Body of pancreas (tissue), 4 donors: ENCODE measurements at regions not wholly inside any gene's neighbourhood (a gene's known extent, or its start where the extent isn't known, plus 50 kb on each side); places are given as distances from the start of the nearest gene placed in this dataset.
A peak's percentile ranks its signal among the peaks of the same experiment; 100 is the strongest.

ENCODE experiments used
- ATAC-seq: fragments of 150-250 bp; one replicate; pipeline ENCODE4 v1.9.1; 2016
- DNase-seq, 4 donors: peaks; one replicate each; pipeline ENCODE4 v3.0.0-alpha.2; 2019
- H3K27ac ChIP-seq, 4 donors: fragments of 200-600 bp; sonication (generic); 1 replicate in 3 of 4; 2 replicates in 1 of 4; pipeline versions ENCODE4 v1.5.1 to v1.6.1; 2016 to 2019; ENCODE audit warnings: mild to moderate bottlenecking in 1 of 4, mixed read lengths in 1 of 4, moderate library complexity in 1 of 4
- H3K27me3 ChIP-seq, 2 donors: fragments of 200-600 bp; sonication (generic); one replicate each; pipeline ENCODE4 v1.6.0; 2016; ENCODE audit warnings: mild to moderate bottlenecking in 1 of 2
- H3K36me3 ChIP-seq, 2 donors: fragments of 200-600 bp; sonication (generic); replicated peaks in 1 of 2; 2 replicates each; pipeline ENCODE4 v1.5.1; 2016; ENCODE audit warnings: low read depth in 2 of 2; ENCODE audit not compliant: insufficient read depth in 1 of 2
- H3K4me1 ChIP-seq: fragments of 200-600 bp; sonication (generic); one replicate; pipeline ENCODE4 v1.6.0; 2016
- H3K4me3 ChIP-seq, 2 donors: fragments of 200-600 bp; sonication (generic); 1 replicate in 1 of 2; 2 replicates in 1 of 2; pipeline ENCODE4 v1.5.1; 2016 to 2019
- H3K9me3 ChIP-seq, 3 donors: fragments of 200-600 bp; sonication (generic); 1 replicate in 2 of 3; 2 replicates in 1 of 3; pipeline ENCODE4 v1.5.1; 2016
- POLR2A ChIP-seq, 3 donors: fragments of 450-650 bp; IDR thresholded peaks; one replicate each; pipeline ENCODE4 v1.6.1; 2016; ENCODE audit warnings: antibody characterized with exemption in 3 of 3, mild to moderate bottlenecking in 2 of 3
- WGBS, 2 donors: methylation state at CpG; one replicate each; pipeline ENCODE4 v1.1.5; 2017; 5-methylcytosine and 5-hydroxymethylcytosine counted together
- intact Hi-C: fragments of 100-400 bp; cut with DNase I; formaldehyde crosslinking; loops from one replicate; pipeline ENCODE4 v1.15.1; 2023
- TF ChIP-seq, protein P1 (sequence below), 7 experiments: fragments of 450-650 bp in 4 of 7; fragments of 200-600 bp in 3 of 7; sonication (generic) in 3 of 7; IDR thresholded peaks; one replicate each; pipeline ENCODE4 v1.5.1; 2016 to 2019; ENCODE audit warnings: antibody characterized with exemption in 7 of 7

DNA sequence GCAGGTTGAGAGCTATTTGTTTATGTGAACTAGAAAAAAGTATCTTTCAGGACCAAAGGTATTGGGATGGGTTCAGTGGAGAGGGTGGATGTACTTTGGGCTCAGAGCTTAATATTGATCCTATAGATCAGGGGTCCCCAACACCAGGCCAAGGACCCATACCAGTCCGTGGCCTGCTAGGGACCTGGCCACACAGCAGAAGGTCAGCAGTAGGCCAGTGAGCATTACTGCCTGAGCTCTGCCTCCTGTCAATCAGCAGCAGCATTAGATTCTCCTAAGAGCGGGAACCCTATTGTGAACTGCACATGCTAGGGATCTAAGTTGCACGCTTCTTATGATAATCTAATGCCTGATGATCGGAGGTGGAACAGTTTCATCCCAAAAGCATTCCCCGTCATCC is 115.8 kb upstream of the WDR11 start:
- no peak for TF ChIP-seq POLR2A (IDR thresholded peaks at IDR 0.05)
- TF ChIP-seq, protein P1, sequence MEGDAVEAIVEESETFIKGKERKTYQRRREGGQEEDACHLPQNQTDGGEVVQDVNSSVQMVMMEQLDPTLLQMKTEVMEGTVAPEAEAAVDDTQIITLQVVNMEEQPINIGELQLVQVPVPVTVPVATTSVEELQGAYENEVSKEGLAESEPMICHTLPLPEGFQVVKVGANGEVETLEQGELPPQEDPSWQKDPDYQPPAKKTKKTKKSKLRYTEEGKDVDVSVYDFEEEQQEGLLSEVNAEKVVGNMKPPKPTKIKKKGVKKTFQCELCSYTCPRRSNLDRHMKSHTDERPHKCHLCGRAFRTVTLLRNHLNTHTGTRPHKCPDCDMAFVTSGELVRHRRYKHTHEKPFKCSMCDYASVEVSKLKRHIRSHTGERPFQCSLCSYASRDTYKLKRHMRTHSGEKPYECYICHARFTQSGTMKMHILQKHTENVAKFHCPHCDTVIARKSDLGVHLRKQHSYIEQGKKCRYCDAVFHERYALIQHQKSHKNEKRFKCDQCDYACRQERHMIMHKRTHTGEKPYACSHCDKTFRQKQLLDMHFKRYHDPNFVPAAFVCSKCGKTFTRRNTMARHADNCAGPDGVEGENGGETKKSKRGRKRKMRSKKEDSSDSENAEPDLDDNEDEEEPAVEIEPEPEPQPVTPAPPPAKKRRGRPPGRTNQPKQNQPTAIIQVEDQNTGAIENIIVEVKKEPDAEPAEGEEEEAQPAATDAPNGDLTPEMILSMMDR (IDR thresholded peaks at IDR 0.05), result no peak
- Histone ChIP-seq H3K4me3 (no peak overlapping the region), H3K27ac (no peak overlapping the region), H3K27me3 (no peaks in the 10 kb centered on the region), H3K9me3 (no peaks in the 10 kb centered on the region), H3K36me3 (no peaks in the 10 kb centered on the region), H3K4me1 (no peaks in the 10 kb centered on the region)
- 60 to 61% methylated on average over 4 to 5 of the region's 5 CpGs for WGBS, 2 donors
- intact Hi-C loops, result loop anchor here (5.0 kb wide), 1 partner anchor 313 kb away; no protein-coding TSS in a partner anchor
- DNase-seq, result no peak
- no peak for ATAC-seq

DNA sequence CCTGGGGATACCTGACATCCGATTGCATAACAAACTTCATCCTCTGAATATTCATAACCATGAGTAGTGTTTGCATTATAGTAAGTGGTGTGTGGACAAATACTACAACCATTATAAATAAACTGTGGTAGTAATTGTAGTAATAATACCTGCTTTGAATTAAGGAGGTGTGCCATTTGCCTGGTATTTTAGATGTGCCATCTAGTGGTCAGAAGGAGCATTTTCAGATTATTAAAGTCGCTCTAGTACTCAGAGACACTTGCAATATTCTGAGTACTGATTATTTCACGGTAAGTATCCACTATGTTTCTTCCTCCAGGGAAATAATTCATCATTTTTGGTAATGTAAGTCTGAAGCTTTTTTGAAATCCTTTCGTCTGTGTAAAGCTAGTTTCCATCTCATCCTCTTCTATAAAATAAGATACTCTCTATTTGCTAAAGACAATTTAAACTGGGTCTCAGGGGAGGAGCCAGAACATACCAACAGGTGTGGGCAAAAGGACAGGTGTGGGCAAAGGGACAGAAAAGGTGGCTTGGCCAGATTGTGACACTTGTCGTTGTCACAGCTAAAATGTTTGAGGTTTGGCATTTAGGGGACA is 115.3 kb upstream of the WDR11 start:
- Histone ChIP-seq H3K9me3 (no peaks in the 10 kb centered on the region), H3K36me3 (no peaks in the 10 kb centered on the region), H3K27ac (no peak overlapping the region), H3K27me3 (no peaks in the 10 kb centered on the region), H3K4me3 (no peak overlapping the region), H3K4me1 (no peaks in the 10 kb centered on the region)
- TF ChIP-seq, protein P1 (IDR thresholded peaks at IDR 0.05), result peak; percentile 50 to 78 (median 65)
- TF ChIP-seq POLR2A (IDR thresholded peaks at IDR 0.05), result no peak
- 28 to 32% methylated on average over 5 of the region's 5 CpGs for WGBS, 2 donors
- no peak for DNase-seq
- ATAC-seq, result peak; percentile 42
- intact Hi-C loops, result loop anchor here (5.0 kb wide), 1 partner anchor 314 kb away; no protein-coding TSS in a partner anchor

DNA sequence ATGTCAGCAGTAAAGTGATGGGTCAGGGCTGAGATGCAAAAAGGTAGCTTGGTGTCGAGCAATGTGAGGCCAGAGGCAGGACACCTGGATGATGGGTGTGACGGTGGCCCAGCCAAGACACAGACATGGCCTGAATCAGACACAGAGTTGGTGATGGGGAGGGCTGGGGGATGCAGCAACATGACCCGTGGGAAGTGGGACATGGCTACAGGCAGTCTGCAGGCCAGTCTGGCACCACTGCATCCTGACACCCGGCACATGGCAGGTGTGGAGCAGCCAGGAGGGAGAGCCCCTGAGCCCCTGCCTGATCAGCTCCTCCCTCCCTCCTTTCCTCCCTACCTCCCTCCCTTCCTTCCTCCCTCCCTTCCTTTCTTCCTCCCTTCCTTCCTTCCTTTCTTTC is 114.8 kb upstream of the WDR11 start:
- H3K27me3 ChIP-seq, result no peaks in the 10 kb centered on the region
- no peak for TF ChIP-seq POLR2A (IDR thresholded peaks at IDR 0.05)
- TF ChIP-seq, protein P1 (IDR thresholded peaks at IDR 0.05), result no peak
- ATAC-seq (no peak), DNase-seq (no peak)
- H3K9me3 ChIP-seq, result no peaks in the 10 kb centered on the region
- WGBS, 2 donors, result 35 to 46% methylated on average over 4 of the region's 4 CpGs
- intact Hi-C loops, result loop anchor here (5.0 kb wide), 1 partner anchor 314 kb away; no protein-coding TSS in a partner anchor
- H3K27ac ChIP-seq, result no peak overlapping the region
- H3K4me1 ChIP-seq, result no peaks in the 10 kb centered on the region
- no peak overlapping the region for H3K4me3 ChIP-seq
- H3K36me3 ChIP-seq, result no peaks in the 10 kb centered on the region

DNA sequence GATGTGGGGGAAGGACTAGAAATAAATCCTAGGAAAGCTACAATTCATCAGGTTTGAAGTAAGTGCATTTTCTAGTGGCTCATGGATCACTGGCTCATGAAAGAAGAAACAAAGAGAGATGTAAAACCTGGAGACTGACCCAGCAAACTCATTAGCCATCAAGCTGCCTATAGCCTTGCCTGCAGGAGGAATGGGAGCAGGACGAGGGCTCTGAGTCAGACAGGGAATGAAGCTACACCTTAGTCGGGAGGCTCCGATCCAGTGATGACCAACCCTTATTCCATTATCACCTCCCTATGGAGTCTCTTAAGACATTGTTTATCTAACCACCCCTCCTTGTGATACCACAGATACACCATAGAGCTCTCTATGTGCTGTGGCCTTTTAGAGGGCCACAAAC is 112.5 kb upstream of the WDR11 start:
- DNase-seq, result no peak
- 36 to 68% methylated on average over 3 of the region's 3 CpGs for WGBS, 2 donors

More for the DNA sequence above, 112.5 kb upstream of the WDR11 start:
- Histone ChIP-seq H3K27ac (no peak overlapping the region), H3K9me3 (no peaks in the 10 kb centered on the region), H3K4me3 (no peak overlapping the region), H3K36me3 (no peaks in the 10 kb centered on the region), H3K4me1 (no peaks in the 10 kb centered on the region), H3K27me3 (no peaks in the 10 kb centered on the region)
- intact Hi-C loops, result loop anchor here (5.0 kb wide), 1 partner anchor 316 kb away; no protein-coding TSS in a partner anchor
- ATAC-seq, result no peak
- TF ChIP-seq, protein P1 (IDR thresholded peaks at IDR 0.05), result no peak
- no peak for TF ChIP-seq POLR2A (IDR thresholded peaks at IDR 0.05)
